Central memory CD8-positive, alpha-beta T cell (primary cell): ENCODE measurements at regions not wholly inside any gene's neighbourhood (a gene's known extent, or its start where the extent isn't known, plus 50 kb on each side); places are given as distances from the start of the nearest gene placed in this dataset.

ENCODE experiments used
- ATAC-seq: fragments of 150-1000 bp; cut with Tn5 transposase; replicated peaks from 2 replicates; pipeline ENCODE4 v1.10.0; 2022; ENCODE audit warnings: mild to moderate bottlenecking, moderate FRiP score, moderate number of reproducible peaks; ENCODE audit not compliant: poor library complexity, severe bottlenecking; ENCODE audit errors: extremely low read depth
- DNase-seq, 2 donors: peaks; one replicate each; pipeline ENCODE4 v3.0.0; 2021; ENCODE audit warnings: low spot score in 2 of 2
- H3K27ac Mint-ChIP-seq: one replicate; pipeline ENCODE4 v1.8.0; 2022; ENCODE audit warnings: low read depth, mild to moderate bottlenecking, moderate library complexity, mixed read lengths
- H3K27me3 Mint-ChIP-seq: one replicate; pipeline ENCODE4 v1.8.0; 2022; ENCODE audit warnings: mixed read lengths
- H3K36me3 Mint-ChIP-seq: one replicate; pipeline ENCODE4 v1.8.0; 2022; ENCODE audit warnings: mild to moderate bottlenecking, moderate library complexity, mixed read lengths; ENCODE audit not compliant: insufficient read depth
- H3K4me1 Mint-ChIP-seq: one replicate; pipeline ENCODE4 v1.8.0; 2022; ENCODE audit warnings: mixed read lengths
- H3K4me3 Mint-ChIP-seq: one replicate; pipeline ENCODE4 v1.8.0; 2022; ENCODE audit warnings: mild to moderate bottlenecking, moderate library complexity, mixed read lengths
- H3K9me3 Mint-ChIP-seq: one replicate; pipeline ENCODE4 v1.8.0; 2022; ENCODE audit warnings: mixed read lengths

DNA sequence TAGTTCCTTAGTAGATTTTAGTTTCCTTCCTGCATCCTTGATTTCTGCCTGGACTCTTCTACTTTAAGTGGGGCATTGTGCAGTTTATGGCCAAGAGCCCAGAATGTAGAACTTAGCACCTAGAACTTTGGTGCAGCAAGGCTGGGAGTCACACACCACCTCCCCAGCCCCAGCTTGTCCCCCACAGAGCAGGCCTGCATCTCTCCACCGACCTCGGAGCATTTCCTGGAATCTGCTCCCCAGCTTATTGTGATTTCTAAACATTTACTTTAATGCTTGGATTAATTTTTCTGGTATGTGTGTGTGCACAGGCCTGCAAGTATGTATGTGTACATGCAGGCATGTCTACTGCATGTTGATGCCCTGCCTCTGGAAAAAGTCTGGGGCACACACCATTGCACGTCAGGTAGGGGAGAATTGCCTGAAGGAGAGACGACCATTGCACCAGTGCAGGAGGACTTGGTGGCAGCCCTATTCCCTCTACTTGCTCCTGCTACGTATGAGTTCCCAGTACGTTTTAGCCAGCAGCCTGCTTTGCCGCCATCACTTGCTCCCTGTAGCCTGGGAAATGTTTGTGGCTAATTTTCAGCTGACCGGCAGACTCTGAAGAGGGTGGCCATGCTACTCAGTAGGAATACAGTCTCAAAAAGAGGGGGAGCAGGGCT, 419.9 kb upstream of the HS6ST1 start:
- ATAC-seq (no peak), DNase-seq (no peak)
- Mint-ChIP-seq H3K27ac (no peak overlapping the region), H3K27me3 (peaks cover 39% of the 10 kb centered on the region), H3K4me3 (no peak overlapping the region), H3K9me3 (no peaks in the 10 kb centered on the region), H3K36me3 (peaks cover 2% of the 10 kb centered on the region), H3K4me1 (no peaks in the 10 kb centered on the region)

DNA sequence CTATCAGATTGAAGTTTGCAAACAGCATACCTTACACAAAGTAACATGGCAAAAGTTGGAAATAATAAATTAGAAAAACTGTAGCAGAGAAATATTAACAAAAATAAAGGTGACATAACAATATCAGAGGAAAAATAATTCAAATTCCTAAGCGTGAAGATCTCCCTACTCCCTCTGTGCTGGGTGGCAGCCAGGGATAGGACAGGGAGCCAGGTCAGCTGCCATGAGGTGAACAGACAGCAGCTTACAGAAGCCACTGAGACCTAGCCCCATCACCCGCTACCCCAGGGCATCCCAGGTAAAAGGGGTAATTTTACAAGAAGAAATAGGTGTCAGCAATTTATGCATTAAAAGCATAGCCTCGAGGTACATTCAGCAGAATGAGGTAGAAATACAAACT, 423.8 kb upstream of the HS6ST1 start:
- no peaks in the 10 kb centered on the region for H3K9me3 Mint-ChIP-seq
- no peaks in the 10 kb centered on the region for H3K4me1 Mint-ChIP-seq
- no peaks in the 10 kb centered on the region for H3K36me3 Mint-ChIP-seq
- peaks cover 48% of the 10 kb centered on the region for H3K27me3 Mint-ChIP-seq
- DNase-seq = no peak
- H3K4me3 Mint-ChIP-seq = no peak overlapping the region
- no peak for ATAC-seq
- H3K27ac Mint-ChIP-seq = no peak overlapping the region

DNA sequence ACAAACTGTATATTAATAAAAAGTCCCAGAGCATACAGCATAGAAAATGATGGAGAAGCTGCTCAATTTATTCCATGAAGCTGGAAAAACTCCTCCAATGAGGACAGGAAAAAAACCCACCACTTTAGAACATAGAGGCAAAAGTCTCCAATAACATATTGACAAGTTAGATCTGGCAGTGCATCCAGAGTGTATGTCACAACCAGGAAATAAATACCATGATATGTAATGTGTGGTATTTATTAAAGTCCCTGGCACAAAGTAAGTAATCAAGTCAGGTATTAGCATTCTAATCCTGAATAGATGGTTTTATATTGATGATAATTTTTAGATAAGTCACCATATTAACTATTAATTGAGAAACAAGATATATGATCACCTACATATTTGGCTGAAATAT, 427.3 kb upstream of the HS6ST1 start:
- H3K36me3 Mint-ChIP-seq = no peaks in the 10 kb centered on the region
- H3K4me1 Mint-ChIP-seq = no peaks in the 10 kb centered on the region
- H3K27me3 Mint-ChIP-seq = peaks cover 38% of the 10 kb centered on the region
- H3K4me3 Mint-ChIP-seq = no peak overlapping the region
- no peaks in the 10 kb centered on the region for H3K9me3 Mint-ChIP-seq
- no peak for DNase-seq
- ATAC-seq = no peak
- no peak overlapping the region for H3K27ac Mint-ChIP-seq

DNA sequence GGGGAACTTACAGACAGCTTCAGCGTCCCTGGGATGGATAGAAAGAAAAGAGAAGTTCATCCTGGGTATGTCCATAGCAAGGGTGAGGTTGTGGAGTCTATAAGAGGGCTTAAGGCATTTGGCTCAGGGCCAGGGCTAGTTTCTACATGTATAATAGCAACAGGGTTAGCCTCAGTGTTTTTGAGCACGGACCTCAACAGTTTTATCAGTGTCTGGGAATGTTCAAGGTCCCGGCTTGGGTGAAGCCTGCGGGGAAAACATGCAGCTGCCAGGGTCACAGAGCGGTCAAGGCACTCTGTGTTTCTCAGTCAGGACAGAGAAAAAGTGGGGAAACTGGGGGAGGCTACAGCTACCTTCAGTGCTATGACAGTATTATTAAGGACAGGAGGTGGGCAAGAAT, 427.7 kb upstream of the HS6ST1 start:
- Mint-ChIP-seq H3K4me3 (no peak overlapping the region), H3K27me3 (peaks cover 34% of the 10 kb centered on the region), H3K9me3 (no peaks in the 10 kb centered on the region), H3K27ac (no peak overlapping the region), H3K36me3 (no peaks in the 10 kb centered on the region), H3K4me1 (no peaks in the 10 kb centered on the region)
- ATAC-seq (no peak), DNase-seq (no peak)

DNA sequence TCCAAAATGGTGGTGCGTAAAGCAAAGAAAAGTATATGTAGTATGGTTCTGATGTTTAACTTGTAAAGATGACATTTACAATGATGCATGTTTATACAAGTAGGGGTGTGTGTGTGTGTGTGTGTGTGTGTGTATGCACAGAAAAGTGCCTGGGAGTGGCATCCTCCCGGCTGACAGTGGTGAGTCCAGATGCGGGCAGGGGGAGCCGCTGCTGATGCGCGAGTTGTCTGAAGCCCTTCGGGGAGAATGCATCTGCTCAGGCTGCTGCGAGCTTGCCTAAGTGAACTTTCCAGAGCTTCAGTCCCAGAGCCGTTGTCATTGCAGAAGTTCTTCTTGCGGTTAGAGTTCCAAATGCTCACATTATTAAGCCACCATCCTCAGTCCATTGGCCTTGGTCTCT, 429.7 kb upstream of the HS6ST1 start:
- Mint-ChIP-seq H3K9me3 (no peaks in the 10 kb centered on the region), H3K36me3 (no peaks in the 10 kb centered on the region), H3K4me1 (no peaks in the 10 kb centered on the region), H3K27me3 (peaks cover 28% of the 10 kb centered on the region), H3K4me3 (no peak overlapping the region), H3K27ac (no peak overlapping the region)
- DNase-seq (no peak), ATAC-seq (no peak)

DNA sequence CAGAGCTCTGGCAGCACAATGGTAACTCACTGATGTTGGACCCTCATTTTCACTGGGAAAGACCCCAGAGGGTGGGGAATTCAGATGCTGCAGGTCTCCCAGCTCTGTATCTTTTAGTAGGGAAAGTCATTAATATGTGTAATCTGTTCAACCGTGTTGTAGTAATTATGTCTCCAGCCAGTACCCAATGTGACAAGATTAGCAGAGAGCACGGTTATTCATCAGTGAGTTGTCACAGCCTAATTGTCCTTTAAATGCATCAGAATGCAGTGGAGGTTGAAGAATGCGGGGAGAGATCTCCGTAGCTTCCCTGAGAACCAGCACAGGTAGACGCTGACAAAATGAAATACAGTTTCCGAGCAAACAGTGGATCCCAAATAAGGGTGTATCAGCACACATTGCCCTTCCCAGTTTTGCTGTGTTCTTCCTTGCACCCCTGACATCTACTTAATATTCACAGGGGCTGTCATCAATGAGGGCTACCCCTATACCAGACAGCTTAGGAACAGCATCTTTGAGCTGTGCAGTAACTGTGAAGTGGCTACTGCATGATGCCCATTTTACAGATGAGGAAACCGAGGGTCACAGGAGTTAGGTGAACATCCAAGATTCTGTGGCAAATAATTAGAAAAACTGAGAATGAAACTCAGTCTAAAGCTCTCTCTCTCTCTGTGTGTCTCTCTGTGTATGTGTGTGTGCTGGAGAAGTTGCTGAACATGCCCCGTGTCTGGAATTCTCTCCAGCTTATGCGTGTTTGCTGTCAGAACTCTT, 430.4 kb upstream of the HS6ST1 start:
- no peak overlapping the region for H3K27ac Mint-ChIP-seq
- H3K36me3 Mint-ChIP-seq = no peaks in the 10 kb centered on the region
- H3K27me3 Mint-ChIP-seq = peaks cover 35% of the 10 kb centered on the region
- H3K4me1 Mint-ChIP-seq = peaks cover 3% of the 10 kb centered on the region
- DNase-seq (no peak), ATAC-seq (no peak)
- H3K9me3 Mint-ChIP-seq = no peaks in the 10 kb centered on the region
- no peak overlapping the region for H3K4me3 Mint-ChIP-seq

DNA sequence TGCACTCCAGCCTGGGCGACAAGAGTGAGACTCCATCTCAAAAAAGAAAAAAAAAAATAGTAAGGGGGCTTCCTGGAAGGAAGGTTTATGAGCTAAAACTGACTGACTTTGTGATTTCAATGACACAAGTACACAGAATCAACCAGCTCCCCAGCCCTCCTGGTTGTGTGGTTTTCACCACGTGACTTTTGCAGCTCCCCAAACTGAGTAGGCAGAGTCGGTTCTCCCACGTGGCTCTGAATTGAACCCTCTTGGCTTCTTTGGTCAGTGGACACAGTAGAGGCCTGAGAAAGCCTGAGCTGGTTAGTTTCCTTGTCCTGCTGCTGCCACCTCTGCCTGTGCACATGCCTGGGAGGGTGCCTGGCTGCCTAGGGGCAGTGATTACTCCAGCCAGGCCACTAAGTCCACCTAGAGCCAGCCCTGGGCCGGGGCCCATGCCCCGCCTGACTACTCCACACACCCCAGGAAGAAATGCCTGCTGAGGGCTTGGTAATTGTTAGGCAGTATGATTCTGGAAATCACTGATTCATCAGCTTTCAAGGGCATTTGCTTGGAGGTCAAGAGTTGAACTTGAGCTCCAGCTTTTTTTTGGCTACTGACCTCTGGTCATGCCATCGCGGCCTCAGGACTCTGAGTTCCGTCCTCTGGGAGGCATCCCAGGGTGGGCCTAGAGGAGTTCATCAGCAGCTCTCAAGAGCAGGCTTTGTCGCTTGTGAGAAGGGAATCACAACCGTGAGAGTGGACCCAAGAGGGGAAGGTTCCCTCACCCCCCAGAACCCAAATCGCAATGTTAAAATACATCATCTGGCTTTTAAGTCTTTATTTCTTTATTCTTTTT, 431.9 kb upstream of the HS6ST1 start:
- no peak for ATAC-seq

DNA sequence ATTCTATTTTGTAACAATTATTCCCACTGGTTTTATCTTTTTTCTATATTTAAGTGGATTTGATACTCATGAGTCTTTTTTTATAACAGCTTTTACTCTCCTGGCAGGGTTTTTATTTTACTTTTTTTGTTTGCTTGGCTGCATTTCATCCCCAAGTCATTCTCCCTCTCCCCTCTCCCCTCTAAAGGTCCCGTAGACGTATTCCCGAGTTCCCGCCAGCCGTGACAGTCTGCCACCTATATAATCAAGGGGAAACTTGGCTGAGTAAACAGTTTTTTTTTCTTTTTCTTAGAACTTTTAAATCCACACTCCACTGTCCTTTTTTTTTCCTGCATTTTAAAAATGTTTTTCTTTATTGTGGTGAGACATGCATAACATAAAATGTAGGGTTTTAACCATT, 433.1 kb upstream of the HS6ST1 start:
- H3K36me3 Mint-ChIP-seq = no peaks in the 10 kb centered on the region
- H3K9me3 Mint-ChIP-seq = no peaks in the 10 kb centered on the region
- peaks cover 10% of the 10 kb centered on the region for H3K4me1 Mint-ChIP-seq
- no peak for ATAC-seq
- no peak overlapping the region for H3K27ac Mint-ChIP-seq
- peaks cover 16% of the 10 kb centered on the region for H3K27me3 Mint-ChIP-seq
- H3K4me3 Mint-ChIP-seq = no peak overlapping the region
- no peak for DNase-seq

More for the DNA sequence above, 431.9 kb upstream of the HS6ST1 start:
- Mint-ChIP-seq H3K9me3 (no peaks in the 10 kb centered on the region), H3K27me3 (peaks cover 24% of the 10 kb centered on the region), H3K4me1 (peaks cover 10% of the 10 kb centered on the region), H3K36me3 (no peaks in the 10 kb centered on the region), H3K27ac (no peak overlapping the region), H3K4me3 (no peak overlapping the region)
- no peak for DNase-seq

DNA sequence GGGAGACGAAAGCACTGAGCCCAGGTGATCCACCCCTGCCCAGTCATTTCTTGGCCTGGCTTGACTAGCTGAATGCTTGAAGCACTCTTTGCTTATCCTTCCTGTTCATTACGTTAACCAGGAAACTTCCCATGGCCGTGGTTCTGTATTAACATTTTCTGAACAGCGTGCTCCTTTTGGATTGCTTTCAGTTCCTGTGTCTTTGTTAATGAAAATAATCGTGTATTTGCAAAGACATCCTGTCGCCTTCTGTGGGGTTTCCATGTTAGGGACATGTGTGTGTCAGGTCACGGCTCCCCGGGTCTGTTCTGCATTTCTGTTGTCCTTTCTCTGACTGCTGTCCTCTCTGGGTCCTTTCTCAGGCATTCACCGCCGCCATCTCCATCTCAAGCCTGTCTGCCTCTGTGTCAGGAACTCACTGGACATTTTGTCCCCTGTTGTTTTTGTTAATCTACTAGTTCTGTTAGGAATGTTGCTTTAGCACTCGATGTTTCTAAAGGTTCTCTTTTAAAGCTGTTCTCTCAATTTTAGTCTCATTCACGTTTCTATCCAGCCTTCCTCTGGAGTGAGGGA, 434.1 kb upstream of the HS6ST1 start:
- Mint-ChIP-seq H3K4me1 (peaks cover 10% of the 10 kb centered on the region), H3K27me3 (peaks cover 10% of the 10 kb centered on the region), H3K36me3 (no peaks in the 10 kb centered on the region), H3K9me3 (no peaks in the 10 kb centered on the region), H3K27ac (no peak overlapping the region), H3K4me3 (no peak overlapping the region)
- DNase-seq = no peak
- no peak for ATAC-seq

DNA sequence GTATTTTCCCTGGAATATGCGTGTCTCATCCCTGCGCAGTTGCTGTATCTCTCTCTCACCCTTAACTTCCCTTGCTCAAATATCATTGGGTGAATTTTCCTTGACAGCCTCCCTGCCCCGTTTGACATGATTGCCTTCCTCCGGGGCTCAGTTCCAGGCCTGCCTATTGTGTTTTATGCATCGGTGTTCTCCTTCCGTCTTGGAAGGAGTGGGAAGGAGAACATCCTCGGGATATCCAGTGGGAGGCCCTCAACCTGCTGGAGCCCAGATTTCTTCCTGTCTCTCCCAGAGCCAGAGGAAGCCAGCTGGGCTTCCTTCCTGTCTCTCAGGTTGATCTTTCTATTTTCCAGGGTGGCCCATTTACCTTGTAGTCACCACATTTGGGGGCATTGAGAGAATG, 434.7 kb upstream of the HS6ST1 start:
- no peak overlapping the region for H3K4me3 Mint-ChIP-seq
- no peak overlapping the region for H3K27ac Mint-ChIP-seq
- DNase-seq = no peak
- peaks cover 10% of the 10 kb centered on the region for H3K27me3 Mint-ChIP-seq
- no peak for ATAC-seq
- no peaks in the 10 kb centered on the region for H3K9me3 Mint-ChIP-seq
- no peaks in the 10 kb centered on the region for H3K36me3 Mint-ChIP-seq
- peaks cover 10% of the 10 kb centered on the region for H3K4me1 Mint-ChIP-seq

DNA sequence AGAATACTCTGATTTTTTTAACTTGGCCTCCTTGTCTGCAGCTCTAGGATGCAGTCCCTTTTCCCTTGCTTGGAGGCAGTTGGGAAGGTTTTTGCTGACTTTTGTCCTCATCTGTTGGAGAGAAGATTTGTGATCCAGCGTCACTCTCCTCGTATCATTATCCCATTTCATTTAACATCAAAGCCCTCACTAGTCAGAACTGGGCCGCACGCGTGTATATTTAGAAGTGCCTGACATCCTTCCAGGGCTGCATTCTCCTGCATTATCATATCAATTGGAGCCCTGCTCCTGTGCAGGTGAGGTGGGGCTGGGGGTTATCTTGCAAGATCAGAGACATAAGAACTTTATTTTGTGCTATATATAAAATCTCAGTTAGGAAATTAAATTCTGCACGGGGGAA, 435.1 kb upstream of the HS6ST1 start:
- DNase-seq (no peak), ATAC-seq (no peak)
- Mint-ChIP-seq H3K9me3 (no peaks in the 10 kb centered on the region), H3K36me3 (no peaks in the 10 kb centered on the region), H3K27ac (no peak overlapping the region), H3K4me1 (peaks cover 10% of the 10 kb centered on the region), H3K4me3 (no peak overlapping the region), H3K27me3 (peaks cover 10% of the 10 kb centered on the region)

DNA sequence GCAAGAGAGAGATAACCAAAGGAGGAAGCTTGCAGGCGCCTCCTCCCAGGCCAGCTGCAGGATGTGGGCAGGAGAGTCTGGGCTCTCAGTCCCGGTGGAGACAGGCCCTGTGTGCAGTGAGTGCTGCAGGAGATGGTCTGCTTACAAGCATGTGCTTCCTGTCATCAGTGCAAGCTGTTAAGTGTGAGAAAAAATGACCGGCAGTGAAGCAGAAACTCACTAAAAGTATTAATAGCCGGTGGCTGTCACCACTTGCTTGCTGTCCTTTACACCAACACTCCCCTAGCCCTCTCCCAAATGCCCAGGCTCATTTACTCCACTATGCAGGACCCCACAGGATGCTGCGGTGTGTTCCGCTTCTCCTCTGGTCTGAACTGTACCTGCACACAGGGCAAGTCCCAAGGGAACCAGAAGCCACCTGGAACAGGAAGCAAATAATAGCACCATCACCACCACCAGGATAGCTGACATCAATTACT, 435.6 kb upstream of the HS6ST1 start:
- DNase-seq = no peak
- Mint-ChIP-seq H3K27ac (no peak overlapping the region), H3K27me3 (peaks cover 10% of the 10 kb centered on the region), H3K36me3 (no peaks in the 10 kb centered on the region), H3K4me1 (peaks cover 10% of the 10 kb centered on the region), H3K9me3 (no peaks in the 10 kb centered on the region), H3K4me3 (no peak overlapping the region)
- ATAC-seq = no peak
